Renal pelvis (tissue), 1 donor: ENCODE measurements at regions not wholly inside any gene's neighbourhood (a gene's known extent, or its start where the extent isn't known, plus 50 kb on each side); places are given as distances from the start of the nearest gene placed in this dataset.

Experiments used
- DNase-seq: peaks from one replicate; pipeline ENCODE4 v3.0.0-alpha.2; 2013

DNA sequence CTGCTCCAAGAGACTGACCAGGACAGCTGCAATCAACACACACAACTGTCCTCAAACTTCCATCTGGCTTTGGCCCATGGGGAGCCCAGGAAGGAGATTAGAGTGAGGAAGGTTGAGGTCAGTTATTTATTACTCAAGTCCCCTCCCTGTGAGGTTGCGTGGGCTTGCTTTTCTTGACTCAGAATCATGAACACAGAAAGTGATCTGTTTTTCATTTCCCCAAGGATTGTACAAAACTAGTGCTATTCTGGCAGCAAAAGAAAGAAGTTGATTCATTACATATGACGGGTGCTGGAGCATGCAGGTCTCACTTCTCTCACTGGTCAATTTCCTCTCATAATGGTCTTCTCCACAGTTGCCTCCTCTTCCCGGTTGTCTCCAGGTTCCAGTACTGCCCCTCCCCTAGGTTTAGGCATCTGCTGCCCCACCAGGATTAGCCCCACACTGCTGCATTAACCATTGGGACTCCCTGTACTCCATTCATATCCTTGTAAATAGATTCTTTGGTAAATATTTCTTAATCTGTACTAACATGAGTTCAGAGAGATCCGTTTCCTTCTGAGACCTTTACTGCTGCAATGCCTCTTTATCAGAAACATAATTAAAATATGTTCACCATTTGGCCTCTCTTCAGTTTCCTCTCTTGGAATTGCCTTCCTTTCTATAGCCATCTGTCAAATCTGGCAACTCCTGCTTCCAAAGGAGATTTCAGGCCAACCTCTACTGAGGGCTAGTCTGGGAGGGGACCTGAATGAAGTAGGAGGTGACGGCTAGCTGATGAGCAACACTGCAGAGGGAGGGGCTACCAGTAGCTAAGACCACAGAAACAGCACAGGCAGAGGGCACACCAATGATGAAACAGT is 888.8 kb downstream of the QKI start:
- peak; percentile 19 for DNase-seq

DNA sequence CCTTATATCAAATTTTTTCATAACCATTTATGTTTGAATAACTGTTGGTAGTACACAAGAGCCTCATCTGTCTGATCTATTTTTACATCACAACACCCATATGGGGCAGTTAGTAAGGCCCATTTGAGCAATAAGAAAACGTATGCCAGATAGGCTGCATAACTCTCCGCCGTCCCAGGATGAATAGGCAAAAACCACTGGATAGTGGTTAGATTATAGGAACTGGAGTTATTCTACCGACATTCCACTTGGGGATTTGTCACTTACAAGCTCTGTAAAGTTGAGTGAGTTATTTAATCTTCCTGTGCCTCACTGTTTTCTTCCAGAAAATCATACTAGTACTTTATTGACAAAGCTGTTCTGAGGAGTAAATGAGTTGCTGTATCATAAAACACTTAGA is 881.9 kb downstream of the QKI start:
- DNase-seq: no peak

DNA sequence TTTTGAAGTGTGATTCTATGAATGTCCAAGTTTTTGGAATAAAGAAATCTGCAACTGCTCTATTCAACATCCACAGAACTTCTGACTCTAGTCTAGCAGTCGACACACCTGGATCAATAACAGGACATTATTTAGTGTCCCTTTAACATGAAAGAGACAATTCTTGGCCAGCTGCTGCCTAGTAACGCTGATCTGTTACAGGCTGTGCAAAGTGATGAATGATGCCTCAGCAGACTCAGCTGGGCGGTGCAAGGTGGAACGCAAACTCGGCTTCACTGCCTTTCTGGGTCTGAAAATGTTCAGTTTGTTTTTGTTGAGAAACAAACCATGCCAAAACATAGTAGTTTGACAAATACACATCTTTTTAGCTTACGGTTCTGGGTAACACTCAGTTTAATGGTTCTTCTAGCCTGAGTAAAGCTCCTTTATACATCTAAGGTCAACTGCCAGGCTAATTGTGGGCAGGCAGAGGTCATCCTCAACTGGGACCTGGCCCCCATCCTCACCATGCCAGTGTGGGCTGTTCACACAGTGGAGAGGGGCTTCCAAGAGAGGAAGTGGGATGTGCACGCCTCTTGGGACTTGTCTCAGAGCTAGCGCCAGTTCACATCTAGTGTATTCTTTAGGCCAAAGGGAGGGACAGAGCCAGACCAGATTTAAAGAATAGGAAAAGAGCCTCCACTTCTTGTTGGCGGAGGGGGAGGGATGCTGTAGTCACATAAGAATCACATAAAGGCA is 879.7 kb downstream of the QKI start:
- DNase-seq: no peak

DNA sequence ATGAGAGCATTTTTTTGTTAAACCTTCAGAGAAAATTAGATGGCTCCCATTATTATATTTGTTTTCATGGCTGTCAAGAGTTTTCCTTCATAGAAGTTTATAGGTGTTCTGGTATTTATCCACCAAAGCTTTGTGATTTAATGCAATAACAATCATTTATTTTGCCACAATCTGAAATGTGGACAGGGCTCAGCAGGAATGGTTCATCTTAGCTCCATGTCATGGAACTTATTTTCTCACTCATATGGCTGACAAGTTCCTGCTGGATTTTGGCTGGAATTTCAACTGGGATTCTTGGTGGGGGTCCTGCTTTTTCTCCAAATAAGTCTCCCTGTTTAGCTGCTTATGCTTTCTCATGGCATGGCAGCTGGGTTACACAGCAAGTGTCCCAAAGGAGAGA is 876.7 kb downstream of the QKI start:
- DNase-seq: no peak

DNA sequence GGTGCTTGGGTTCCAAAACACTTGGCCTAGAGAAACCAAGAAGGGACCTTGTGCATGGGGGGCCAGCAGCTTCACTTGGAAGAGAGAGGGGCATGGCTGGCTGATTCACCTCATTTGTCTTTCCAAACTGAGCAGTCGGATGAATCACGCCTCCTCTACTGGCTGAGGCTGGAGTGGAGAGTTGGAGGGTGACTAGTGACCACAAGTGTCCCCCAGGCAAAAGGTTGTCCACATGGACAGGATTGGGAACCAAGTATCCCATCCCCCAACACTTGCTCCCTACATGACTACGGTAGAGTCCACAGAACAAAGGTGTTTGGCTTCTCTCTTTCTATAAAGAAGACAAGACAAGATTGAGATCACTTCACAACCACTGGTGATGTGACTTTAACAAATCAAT is 875.6 kb downstream of the QKI start:
- DNase-seq: no peak

DNA sequence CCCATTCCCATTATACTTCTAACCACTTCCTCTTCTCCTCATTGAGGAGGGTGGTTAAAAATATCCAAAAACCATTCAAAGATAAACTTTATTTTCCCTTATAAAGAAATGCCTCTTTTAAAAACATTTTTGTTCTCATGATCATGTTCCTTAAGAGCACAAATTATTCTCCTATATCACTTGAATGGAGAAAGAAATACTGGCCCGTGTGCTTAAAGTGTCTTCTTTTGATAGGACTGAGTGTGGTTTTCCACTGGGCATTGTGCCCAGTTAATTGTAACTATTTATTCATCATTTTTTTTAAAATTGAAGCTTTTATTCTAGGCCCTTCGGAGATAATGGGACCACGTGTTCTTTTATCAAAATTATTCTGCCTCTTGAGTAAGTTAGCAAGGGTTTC is 871.5 kb downstream of the QKI start:
- DNase-seq: no peak

DNA sequence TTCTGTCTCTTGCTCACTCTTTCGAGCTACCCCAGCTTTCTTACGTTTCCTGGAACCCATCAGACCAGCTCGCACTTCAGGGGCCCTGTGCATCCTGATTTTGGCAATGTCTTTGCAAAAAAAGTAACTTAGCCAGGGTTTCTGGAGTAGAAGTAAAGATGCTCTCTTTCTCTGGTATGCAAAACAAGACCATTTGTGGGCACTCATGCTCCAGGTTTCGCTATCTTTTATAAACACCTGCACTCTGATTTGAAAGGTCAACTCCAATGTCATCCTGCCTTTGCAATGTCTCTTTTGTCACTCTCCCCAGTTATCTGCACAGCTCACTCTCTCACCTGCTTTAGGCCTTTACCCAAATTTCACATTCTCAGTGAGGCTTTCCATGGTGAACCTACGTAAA is 869.1 kb downstream of the QKI start:
- DNase-seq: no peak

DNA sequence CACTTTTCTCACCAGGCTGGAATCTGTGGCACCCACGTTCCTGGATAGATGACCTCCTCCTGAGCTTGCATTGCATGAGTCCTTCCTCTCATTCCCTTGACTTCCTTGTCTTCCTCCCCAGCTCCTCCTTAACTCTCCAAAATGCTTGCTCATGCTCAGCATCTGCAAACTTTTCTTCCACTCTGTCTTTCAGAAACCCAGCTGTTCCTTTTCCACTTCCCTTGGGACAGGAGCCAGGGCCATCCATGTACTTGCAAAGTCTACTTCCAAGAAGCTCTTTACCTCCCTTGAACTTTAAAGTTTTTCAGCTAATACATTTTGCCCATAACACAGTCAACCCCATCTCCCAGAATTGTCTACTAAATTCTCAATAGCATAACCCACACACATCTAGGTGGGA is 861.7 kb downstream of the QKI start:
- no peak for DNase-seq

DNA sequence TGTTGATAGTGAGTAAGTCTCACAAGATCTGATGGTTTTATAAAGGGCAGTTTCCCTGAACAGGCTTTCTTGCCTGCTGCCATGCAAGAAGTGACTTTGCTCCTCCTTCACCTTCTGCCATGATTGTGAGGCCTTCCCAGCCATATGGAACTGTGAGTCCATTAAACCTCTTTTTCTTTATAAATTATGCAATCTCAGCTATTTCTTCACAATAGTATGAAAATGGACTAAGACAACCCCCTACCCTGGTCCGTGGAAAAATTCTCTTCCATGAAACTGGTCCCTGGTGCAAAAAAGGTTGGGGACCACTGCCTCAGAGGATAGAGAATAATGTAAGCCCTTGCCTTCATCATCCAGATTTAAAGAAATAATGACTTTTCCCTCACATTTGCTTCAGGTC is 861.3 kb downstream of the QKI start:
- DNase-seq: no peak

DNA sequence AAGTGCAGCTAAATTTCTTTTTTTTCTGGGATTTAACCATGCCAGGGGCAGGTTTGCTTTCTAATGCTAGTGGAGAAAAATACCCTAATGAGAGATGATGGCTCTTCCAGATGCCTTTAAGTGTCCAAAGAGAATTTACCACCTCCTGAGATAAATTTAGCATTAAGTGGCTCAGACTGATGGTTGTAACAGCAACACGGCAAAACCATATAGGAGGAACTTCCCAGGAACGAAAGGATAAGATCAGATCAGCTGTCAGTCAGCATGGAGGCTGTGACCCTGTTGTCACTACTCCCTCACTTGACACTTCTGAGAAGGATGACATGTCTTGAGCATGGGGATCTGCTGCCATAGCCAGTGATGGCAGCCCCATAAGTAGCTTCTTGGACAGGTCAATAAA is 860.0 kb downstream of the QKI start:
- no peak for DNase-seq

DNA sequence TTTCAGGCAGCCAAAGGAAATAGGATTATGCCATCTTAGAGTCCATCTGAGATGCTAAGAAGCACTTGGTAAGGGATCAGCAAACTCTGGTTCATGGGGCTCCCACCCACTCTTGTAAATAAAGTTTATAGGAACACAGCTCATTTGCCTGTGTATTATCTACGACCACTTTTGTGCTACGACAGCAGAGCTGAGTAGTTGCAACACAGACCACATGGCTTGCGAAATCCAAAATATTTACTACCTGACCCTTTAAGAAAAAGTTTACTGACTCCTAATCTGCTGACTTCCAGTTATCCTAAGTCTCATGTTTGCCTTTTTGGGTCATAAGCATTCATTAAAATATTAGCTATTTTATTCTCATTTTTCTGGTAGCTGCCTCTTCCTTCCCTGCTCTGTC is 859.0 kb downstream of the QKI start:
- DNase-seq: no peak

DNA sequence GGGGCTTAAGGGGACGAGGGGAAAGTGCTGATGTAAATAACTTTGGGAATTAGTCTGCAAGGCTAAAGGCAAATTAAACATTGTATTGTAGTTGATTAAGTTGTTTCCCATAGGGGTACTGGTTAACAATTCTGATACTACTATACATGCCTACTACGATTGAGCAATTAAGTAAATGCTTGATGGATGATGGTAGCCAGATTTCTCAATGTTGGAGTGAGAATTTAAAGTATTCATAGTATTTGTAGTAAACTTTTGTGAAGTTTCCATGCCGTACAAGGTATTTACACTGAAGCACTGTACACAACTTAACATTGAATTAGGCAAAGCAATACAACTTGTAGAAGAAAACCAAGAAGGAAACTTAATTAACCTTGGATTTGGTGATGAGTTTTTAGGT is 852.3 kb downstream of the QKI start:
- no peak for DNase-seq

DNA sequence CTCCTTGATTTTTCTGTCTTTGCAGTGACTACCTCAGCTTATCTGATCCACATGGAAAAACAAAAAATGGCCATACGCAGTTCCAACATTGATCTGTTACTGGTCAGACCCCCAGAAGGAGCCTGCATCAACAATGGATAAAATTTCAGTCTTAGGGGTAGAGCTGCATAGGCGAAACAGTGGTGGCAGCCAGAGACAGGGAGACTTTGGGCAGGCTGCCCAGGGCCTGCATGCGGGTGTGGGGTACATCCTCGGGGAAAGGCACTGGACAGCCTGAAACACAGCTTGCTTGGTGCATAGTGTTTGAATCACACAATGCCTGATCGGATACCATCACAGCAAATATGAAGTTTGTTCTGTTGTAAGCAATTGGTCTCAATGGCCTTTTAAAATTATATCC is 847.8 kb downstream of the QKI start:
- DNase-seq: no peak

DNA sequence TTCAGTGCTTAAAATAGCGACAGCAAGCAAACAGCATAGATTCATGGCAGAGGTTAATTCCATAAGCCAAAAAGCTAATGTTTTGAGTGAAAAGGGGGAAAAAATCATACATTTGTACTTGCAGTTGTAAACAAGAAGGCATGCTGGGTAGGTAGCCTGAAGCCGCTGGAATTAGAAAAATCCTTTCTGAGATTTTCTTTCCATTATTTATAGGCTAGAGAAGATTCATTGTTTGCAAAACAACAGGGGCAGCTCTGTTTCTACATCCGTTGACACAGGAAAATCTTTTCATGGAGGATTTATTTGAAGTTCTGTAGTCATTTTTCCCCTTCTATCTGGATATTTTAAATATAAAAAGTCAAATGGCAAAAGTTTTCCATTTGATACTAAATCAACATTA is 843.9 kb downstream of the QKI start:
- DNase-seq: peak; percentile 20

DNA sequence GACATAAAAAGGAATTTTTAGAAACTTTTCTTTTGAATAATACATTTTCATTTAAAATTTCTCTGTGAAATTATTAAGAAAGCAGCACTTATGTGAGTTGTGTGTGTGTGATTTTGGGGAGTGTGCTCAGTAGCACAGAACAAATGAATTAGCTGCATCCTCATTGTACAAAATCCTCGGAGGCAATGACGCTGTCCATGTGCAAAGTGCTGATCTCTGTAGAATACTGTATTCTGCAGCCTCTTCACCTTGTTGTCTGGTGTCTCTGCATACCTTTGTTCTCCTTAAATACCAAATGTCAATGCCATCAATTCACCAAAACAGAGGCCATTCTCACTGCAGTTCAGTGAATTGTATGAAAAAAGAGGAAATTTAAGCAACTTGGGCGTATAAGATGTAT is 838.4 kb downstream of the QKI start:
- peak; percentile 33 for DNase-seq

DNA sequence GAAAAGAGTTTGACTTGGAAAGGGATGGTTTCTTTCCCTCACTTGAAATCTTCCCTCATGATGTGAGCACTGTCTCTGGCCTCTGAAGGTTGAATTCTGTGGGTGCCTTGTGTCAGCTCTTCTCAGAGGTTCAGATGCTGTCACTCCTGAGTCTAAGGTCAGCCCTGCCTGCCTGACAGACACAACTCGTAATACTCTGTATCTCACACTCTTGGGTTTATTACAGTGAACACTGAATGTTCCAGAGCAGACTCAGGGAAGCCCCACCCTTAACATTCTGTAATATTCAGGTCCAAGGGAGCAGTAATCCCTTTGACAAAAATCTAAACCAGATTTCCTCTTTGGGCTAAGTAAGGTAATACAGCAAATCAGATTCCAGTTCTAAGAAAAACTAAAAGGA is 837.8 kb downstream of the QKI start:
- no peak for DNase-seq

DNA sequence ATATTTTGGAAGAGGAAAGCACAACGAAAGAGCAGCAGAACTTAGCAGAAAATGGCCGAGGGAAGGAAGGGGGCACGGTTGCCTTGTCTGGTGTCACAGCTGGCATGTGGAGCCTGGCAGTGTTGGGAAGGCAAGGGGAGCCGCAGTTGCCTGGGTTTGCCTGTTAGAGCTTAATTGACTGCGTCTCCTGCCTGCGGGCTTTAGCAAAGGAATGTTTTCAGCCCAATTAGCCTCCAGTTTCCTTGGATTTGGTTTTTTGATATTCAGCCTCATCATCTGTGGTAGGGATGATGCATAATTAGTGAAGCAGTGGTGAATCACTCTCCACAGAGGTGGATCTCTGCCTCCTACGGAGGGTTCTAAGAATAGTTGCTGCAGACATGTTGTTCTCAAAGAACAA is 832.6 kb downstream of the QKI start:
- DNase-seq: no peak

DNA sequence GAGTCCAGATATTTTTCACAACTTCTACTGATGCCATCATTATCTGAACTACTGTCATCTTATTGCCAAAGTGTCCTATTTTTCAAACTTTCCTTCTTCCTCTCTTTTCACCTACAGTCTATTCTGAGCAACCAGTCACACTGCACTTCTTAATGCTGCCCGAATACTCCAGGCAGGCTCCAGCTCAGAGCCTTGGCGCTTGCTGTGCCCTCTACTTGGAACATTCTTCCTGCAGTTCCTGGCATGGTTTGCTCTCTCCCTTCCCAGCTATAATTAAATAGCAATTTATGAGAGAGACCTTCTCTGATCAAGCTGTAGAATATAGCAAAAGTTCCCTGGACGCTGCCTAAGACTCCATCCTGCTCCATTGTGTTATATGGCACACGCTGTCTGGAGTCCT is 831.6 kb downstream of the QKI start:
- no peak for DNase-seq

DNA sequence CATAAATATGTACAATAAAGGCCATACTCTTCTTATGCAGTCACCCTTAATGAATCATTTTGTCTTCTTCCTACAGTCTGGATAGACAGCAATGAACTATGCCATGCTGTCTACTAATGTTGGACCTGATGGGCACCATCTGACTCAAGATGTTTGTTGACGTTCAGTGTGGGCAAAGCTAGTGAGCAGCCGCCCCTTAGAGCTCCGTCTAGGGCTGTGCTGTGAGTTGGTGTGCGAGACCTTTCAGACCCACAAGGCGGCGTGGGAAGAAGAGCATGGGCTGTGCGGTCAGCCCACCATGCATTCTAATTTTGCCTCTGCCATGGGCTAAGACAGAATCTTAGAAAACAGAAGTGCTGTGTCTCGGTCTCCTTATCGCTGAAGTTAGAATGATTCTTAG is 829.4 kb downstream of the QKI start:
- DNase-seq: no peak

DNA sequence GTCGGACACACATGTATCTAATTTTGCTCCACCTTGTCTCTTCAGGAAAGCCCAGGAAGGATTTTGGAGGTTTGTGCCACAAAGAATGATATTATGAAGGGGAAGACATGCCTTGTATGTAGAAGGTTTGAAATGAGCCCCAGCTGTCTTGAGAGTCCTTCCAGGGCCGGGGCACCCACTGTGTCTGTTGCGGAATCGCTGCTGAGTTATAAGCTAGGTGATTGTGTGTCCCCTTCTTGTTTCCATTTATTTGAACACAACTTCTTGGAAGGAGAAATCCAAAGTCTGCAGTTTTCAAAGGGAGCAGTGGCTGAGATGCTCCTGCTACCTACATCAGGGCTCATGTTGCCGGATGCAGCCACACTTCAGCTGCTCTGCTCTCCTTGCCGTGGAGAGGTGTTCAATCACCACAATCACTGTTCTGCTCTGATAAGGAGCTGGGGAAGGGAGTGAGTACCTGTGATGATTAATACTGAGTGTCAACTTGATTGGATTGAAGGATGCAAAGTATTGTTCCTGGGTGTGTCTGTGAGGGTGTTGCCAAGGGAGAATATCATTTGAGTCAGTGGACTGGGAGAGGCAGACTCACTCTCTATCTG is 828.6 kb downstream of the QKI start:
- DNase-seq: no peak

DNA sequence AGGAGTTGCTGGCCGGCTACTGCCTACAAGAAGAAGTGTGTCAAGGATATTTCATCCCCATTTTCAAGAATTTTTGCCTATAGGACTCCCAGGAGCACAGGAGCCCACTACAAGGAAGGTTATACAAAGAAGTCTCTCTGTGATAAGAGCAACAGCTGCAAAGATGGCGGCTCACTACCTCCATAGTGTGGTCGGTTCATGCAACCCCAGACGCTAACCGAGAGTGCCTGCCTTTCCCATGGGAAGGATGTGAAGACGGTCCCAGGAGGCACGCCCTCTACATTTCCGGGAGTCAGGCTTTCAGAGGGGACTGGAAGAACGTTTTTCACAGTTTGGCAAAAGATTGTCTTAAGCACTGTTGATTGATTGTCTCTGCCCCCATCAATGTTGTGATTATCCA is 816.3 kb downstream of the QKI start:
- DNase-seq: no peak

DNA sequence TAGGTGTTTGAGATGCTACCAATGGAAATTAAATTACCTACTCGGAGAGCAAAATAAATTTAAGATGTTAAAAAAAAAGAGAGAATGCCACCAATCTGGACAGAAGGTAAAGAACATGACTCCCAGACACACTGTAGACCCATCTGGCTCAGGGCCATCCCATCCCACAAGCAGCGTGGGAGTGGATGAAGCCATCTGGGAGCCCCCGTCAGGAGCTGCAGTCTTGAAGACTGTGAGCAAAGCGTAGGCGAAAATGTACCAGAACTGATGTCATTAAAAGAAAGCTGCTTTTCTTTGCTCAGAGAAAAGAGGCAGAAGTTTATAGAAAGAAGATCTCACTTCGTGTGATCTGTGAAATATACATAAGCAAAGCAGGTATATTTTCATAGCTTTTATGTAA is 815.7 kb downstream of the QKI start:
- no peak for DNase-seq

DNA sequence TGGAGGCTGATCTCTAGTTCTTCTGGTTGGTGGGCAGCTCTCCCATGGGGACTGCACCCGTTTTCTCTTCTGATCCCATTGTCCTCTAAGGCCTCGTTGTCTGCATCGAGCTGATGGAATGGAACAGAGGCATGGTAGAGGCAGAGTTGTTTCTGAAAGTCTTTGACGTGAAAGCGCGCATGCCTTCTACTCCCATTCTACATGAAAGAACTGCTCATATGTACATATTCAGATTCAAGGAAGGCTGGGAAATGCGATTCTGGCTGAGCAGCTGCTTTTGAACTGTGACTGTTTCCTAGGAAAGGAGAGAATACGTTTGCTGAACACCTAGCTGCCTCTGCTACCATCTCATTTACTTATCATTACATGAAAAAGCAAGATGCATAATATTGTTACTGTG is 815.2 kb downstream of the QKI start:
- DNase-seq: no peak
